ENCODE measurements at regions not wholly inside any gene's neighbourhood (a gene's known extent, or its start where the extent isn't known, plus 50 kb on each side); places are given as distances from the start of the nearest gene placed in this dataset.

DNA sequence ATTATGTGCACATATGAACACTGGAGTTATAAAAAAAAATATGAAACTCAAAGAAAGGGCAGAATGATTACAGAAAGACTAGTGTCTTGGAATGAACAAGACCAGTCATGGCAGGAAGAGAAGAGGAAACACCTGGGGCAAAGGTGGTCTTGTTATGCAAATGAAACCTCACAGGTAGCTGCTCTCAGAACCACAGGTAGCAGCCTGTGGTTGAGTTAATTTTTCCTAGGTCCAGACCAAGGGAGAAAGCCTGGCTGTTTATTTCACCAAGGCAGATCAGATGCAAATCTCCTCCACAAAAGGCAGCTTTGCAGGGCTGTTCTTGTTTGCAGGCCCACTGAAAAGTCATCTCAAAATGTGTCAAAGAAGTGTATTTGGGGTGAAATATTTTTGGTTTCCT, 785.8 kb downstream of the RNF144A start:
- Histone ChIP-seq H3K4me3 (no peak overlapping the region), H3K27me3 (no peaks in the 10 kb centered on the region), H3K4me1 (no peaks in the 10 kb centered on the region), H3K9me3 (no peaks in the 10 kb centered on the region), H3K36me3 (no peaks in the 10 kb centered on the region), H3K27ac (no peak overlapping the region)
- DNase-seq, result no peak
- intact Hi-C loops (cut with DNase I), result no loop called here
- TF ChIP-seq, protein P1, sequence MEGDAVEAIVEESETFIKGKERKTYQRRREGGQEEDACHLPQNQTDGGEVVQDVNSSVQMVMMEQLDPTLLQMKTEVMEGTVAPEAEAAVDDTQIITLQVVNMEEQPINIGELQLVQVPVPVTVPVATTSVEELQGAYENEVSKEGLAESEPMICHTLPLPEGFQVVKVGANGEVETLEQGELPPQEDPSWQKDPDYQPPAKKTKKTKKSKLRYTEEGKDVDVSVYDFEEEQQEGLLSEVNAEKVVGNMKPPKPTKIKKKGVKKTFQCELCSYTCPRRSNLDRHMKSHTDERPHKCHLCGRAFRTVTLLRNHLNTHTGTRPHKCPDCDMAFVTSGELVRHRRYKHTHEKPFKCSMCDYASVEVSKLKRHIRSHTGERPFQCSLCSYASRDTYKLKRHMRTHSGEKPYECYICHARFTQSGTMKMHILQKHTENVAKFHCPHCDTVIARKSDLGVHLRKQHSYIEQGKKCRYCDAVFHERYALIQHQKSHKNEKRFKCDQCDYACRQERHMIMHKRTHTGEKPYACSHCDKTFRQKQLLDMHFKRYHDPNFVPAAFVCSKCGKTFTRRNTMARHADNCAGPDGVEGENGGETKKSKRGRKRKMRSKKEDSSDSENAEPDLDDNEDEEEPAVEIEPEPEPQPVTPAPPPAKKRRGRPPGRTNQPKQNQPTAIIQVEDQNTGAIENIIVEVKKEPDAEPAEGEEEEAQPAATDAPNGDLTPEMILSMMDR (IDR thresholded peaks at IDR 0.05), result no peak
- no peak for TF ChIP-seq POLR2A (IDR thresholded peaks at IDR 0.05)

DNA sequence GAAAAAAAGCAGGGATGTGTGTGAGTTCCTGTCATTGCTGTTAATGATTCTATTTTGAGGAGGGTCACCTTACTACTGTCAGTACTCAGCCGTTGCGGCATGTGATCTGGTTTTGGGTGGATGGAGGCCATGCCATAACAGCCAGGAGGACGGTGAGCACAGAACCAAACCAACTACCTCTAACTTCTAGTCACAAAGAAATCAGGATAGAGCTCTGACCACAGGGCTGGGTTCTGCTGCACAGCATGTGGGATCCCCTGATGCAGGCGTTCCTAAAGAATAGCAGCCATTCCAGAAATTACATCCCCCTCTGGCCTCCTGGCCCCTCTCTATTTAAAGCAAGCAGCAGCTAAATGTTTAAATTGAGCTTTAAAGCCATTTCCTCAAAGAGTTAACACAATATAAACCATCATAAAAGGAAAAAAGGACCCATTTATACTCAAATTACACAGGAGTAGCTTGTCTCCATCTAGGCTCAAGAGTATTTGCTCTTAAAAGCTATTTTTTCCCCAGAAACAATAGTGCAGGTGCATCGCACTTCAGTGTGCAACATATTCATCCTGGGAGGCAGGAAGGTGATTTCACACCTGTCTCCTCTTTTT, 786.4 kb downstream of the RNF144A start:
- Histone ChIP-seq H3K9me3 (no peaks in the 10 kb centered on the region), H3K27ac (no peak overlapping the region), H3K27me3 (no peaks in the 10 kb centered on the region), H3K4me3 (no peak overlapping the region), H3K4me1 (no peaks in the 10 kb centered on the region), H3K36me3 (no peaks in the 10 kb centered on the region)
- no peak for DNase-seq
- WGBS, 2 donors, result 71 to 86% methylated on average over 5 of the region's 5 CpGs
- intact Hi-C loops (cut with DNase I), result no loop called here
- no peak for TF ChIP-seq POLR2A (IDR thresholded peaks at IDR 0.05)
- TF ChIP-seq, protein P1 (IDR thresholded peaks at IDR 0.05), result no peak

DNA sequence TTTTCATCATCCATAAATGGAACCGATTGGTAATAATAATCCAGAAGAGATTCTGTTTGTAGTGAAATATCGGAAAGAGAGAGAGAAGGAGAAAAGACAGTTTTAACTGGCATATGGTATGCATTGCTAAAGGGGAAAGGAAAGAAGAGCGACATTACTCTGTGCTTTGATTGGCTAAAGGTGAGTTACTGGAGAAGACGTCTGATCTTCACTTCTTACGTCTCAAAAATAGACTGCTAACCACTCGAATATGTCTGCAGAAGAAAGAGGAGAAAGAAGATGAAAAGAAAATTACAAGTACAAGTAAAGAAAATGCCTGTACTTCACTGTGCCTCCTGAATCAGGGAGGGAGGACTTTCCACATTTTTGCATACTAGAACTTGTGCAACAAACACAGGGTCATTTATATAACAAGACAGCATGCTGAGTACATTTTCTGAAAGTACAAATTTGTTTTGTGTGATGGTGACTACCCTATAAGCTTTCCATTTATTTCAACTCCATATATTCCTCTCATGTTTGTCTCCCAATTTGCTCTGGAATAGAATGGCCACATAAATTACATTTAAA, 787.2 kb downstream of the RNF144A start:
- Histone ChIP-seq H3K9me3 (no peaks in the 10 kb centered on the region), H3K4me1 (no peaks in the 10 kb centered on the region), H3K27me3 (no peaks in the 10 kb centered on the region), H3K36me3 (no peaks in the 10 kb centered on the region), H3K27ac (no peak overlapping the region), H3K4me3 (no peak overlapping the region)
- intact Hi-C loops (cut with DNase I), result no loop called here
- no peak for TF ChIP-seq POLR2A (IDR thresholded peaks at IDR 0.05)
- TF ChIP-seq, protein P1 (IDR thresholded peaks at IDR 0.05), result no peak
- 58 to 74% methylated on average over 6 of the region's 6 CpGs for WGBS, 2 donors
- DNase-seq, result no peak

DNA sequence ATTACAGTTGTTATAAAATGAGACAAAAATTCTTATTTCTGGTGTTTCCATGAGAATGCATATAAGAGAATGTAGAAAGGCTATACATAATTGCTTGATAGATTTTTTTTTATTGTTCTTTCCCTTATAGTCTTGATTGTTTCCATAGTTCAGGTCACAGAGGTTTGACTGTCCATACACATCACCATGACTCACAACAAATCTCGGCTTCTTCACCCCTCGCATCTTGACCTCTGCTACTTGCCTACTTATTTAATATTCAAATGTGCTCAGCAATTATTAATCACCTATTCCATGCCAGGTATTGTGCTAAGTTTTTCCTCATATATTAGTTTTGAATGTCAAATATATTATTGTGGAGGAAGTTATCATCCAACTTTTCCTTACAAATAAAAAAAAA, 789.6 kb downstream of the RNF144A start:
- 72 to 81% methylated on average over 2 of the region's 2 CpGs for WGBS, 2 donors
- intact Hi-C loops (cut with DNase I), result no loop called here
- H3K36me3 ChIP-seq, result no peaks in the 10 kb centered on the region

DNA sequence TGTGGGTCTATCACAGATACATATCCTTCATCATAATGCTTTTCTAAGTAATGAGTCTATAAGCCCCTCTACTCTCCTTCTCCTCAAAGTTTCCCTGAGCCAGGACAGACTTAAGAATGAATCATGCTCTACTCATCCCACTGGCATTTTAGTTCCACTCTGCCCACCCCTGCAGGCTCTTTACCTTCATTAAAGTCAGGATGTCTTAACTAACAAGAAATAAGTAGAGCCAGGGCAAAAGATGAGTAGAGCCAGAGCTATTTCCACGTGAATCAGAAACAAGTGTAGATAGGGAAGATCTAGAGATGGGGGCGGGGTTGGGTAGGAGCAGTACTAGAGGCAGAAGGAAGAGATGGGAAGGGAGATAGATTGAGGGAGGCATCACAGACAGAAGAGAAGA, 790.5 kb downstream of the RNF144A start:
- Histone ChIP-seq H3K4me1 (no peaks in the 10 kb centered on the region), H3K27me3 (peaks cover 0 to 5% (median 0%) of the 10 kb centered on the region in 4 donors), H3K27ac (no peak overlapping the region), H3K4me3 (no peak overlapping the region), H3K36me3 (no peaks in the 10 kb centered on the region), H3K9me3 (no peaks in the 10 kb centered on the region)
- 43 to 51% methylated on average over 1 to 2 of the region's 2 CpGs for WGBS, 2 donors
- intact Hi-C loops (cut with DNase I), result no loop called here
- TF ChIP-seq POLR2A (IDR thresholded peaks at IDR 0.05), result no peak
- no peak for DNase-seq

More for the DNA sequence above, 789.6 kb downstream of the RNF144A start:
- Histone ChIP-seq H3K4me3 (no peak overlapping the region), H3K27me3 (peaks cover 0 to 3% (median 0%) of the 10 kb centered on the region in 4 donors), H3K9me3 (no peaks in the 10 kb centered on the region), H3K27ac (no peak overlapping the region), H3K4me1 (no peaks in the 10 kb centered on the region)
- no peak for DNase-seq
- TF ChIP-seq, protein P1 (IDR thresholded peaks at IDR 0.05), result no peak
- no peak for TF ChIP-seq POLR2A (IDR thresholded peaks at IDR 0.05)
